K562 (cell line): ENCODE measurements at regions not wholly inside any gene's neighbourhood (a gene's known extent, or its start where the extent isn't known, plus 50 kb on each side); places are given as distances from the start of the nearest gene placed in this dataset.

Experiments
- ATAC-seq: fragments of 200-7000 bp; cut with Tn5 transposase; 3 replicates; pipeline ENCODE4 v1.9.1; 2020; ENCODE audit warnings: moderate library complexity
- BruUV-seq: library from RNA; stranded (reverse); fragments of 400-500 nt; replicated peaks from 2 replicates; lab custom pipeline; 2021; lab: Mats Ljungman, UMichigan
- CTCF ChIA-PET: fragments of 300-600 bp; formaldehyde crosslinking; extraction: SDS; loops from one replicate; lab custom pipeline; 2021; ENCODE audit warnings: low intra/inter-chr PET ratio; lab: Yijun Ruan, JAX
- POLR2A ChIA-PET: fragments of 300-600, 350-650 bp; sonication (Branson Sonifier 250); formaldehyde crosslinking; extraction: SDS; loops from one replicate; lab custom pipeline; 2021; ENCODE audit warnings: antibody characterized with exemption, inconsistent platforms; lab: Yijun Ruan, JAX
- DNase-seq, 4 experiments: peaks; one replicate each; pipeline versions ENCODE4 v3.0.0 to v3.0.0-alpha.2; 2011 to 2018; ENCODE audit warnings: low spot score in 3 of 4, mixed read lengths in 3 of 4; ENCODE audit errors: extremely low read depth in 1 of 4
- FAIRE-seq: peaks from 2 replicates; lab custom pipeline; 2011; peaks lifted over from hg19 to GRCh38; lab: Jason Lieb, UNC
- H2AFZ ChIP-seq: 2 replicates; pipeline ENCODE4 v1.6.0; 2011; ENCODE audit warnings: low read depth, low read length, control low read depth, inconsistent platforms
- H3K27ac ChIP-seq: fragments of 200-600 bp; 3 replicates; pipeline ENCODE4 v1.8.0; 2011; ENCODE audit warnings: low read depth, mild to moderate bottlenecking, control low read depth, inconsistent platforms, low read length, moderate library complexity, mixed read lengths; ENCODE audit errors: extremely low read depth
- H3K27me3 ChIP-seq, 2 experiments: fragments of 300-600 bp in 1 of 2; 2 replicates in 1 of 2; 3 replicates in 1 of 2; pipeline versions ENCODE4 v1.6.0 to v1.8.0; 2011; ENCODE audit warnings: inconsistent platforms in 2 of 2, low read length in 2 of 2, mild to moderate bottlenecking in 1 of 2, mixed read lengths in 1 of 2, moderate library complexity in 1 of 2; ENCODE audit not compliant: control insufficient read depth in 2 of 2, insufficient read depth in 2 of 2
- H3K36me3 ChIP-seq: fragments of 300-600 bp; 3 replicates; pipeline ENCODE4 v1.8.0; 2011; ENCODE audit warnings: mild to moderate bottlenecking, low read length, inconsistent platforms; ENCODE audit not compliant: control insufficient read depth, insufficient read depth
- H3K4me1 ChIP-seq, 2 experiments: fragments of 200-600 bp in 1 of 2; replicated peaks in 1 of 2; 2 replicates in 1 of 2; 3 replicates in 1 of 2; pipeline versions ENCODE4 v1.5.1 to v1.8.0; 2011; ENCODE audit warnings: inconsistent platforms in 2 of 2, low read length in 2 of 2, mild to moderate bottlenecking in 1 of 2, mixed read lengths in 1 of 2, moderate library complexity in 1 of 2; ENCODE audit not compliant: control insufficient read depth in 2 of 2, insufficient read depth in 2 of 2
- H3K4me2 ChIP-seq: 2 replicates; pipeline ENCODE4 v1.6.1; 2011; ENCODE audit warnings: low read length, control low read depth, inconsistent platforms, mixed read lengths; ENCODE audit not compliant: insufficient read depth
- H3K4me3 ChIP-seq: fragments of 200-600 bp; sonication (generic), shearing (Covaris generic); 2 replicates; pipeline ENCODE4 v1.5.1; 2016; ENCODE audit warnings: control low read depth, inconsistent platforms
- H3K79me2 ChIP-seq: fragments of 200-600 bp; 3 replicates; pipeline ENCODE4 v1.8.0; 2011; ENCODE audit warnings: low read length, inconsistent platforms; ENCODE audit not compliant: control insufficient read depth, insufficient read depth
- H3K9ac ChIP-seq, 2 experiments: 2 replicates each; pipeline versions ENCODE4 v1.6.0 to v1.6.1; 2011; ENCODE audit warnings: low read depth in 2 of 2, low read length in 2 of 2, control low read depth in 1 of 2, inconsistent platforms in 1 of 2, mild to moderate bottlenecking in 1 of 2, mixed read lengths in 1 of 2; ENCODE audit not compliant: insufficient read depth in 1 of 2
- H3K9me1 ChIP-seq: one replicate; pipeline ENCODE4 v1.6.0; 2011; ENCODE audit warnings: inconsistent platforms, mild to moderate bottlenecking, low read length, moderate library complexity; ENCODE audit not compliant: control insufficient read depth, insufficient read depth
- H3K9me3 ChIP-seq: replicated peaks from 2 replicates; pipeline ENCODE4 v1.5.1; 2011; ENCODE audit warnings: low read depth, low read length, inconsistent platforms; ENCODE audit not compliant: control insufficient read depth, insufficient read depth
- H4K20me1 ChIP-seq: replicated peaks from 2 replicates; pipeline ENCODE4 v1.6.1; 2011; ENCODE audit warnings: low read length, inconsistent platforms, mixed read lengths; ENCODE audit not compliant: control insufficient read depth, insufficient read depth
- BMI1 ChIP-seq: fragments of 150-350 bp; IDR thresholded peaks from 2 replicates; pipeline ENCODE4 v1.6.1; 2014; ENCODE audit warnings: low read length
- BRCA1 ChIP-seq, 2 experiments: fragments of 450-650 bp in 1 of 2; sonication (generic) in 1 of 2; formaldehyde crosslinking in 1 of 2; IDR thresholded peaks; 2 replicates each; pipeline versions ENCODE4 v1.5.0 to v1.6.1; 2017 to 2020; ENCODE audit warnings: mild to moderate bottlenecking in 1 of 2, missing genetic modification reagents in 1 of 2
- CBFA2T2 ChIP-seq: fragments of 450-650 bp; conservative IDR thresholded peaks from 2 replicates; pipeline ENCODE4 v1.6.1; 2017; ENCODE audit warnings: mild to moderate bottlenecking
- CREM ChIP-seq: IDR thresholded peaks from 2 replicates; pipeline ENCODE4 v1.6.1; 2014; ENCODE audit warnings: antibody characterized with exemption, low read depth
- GATAD2A ChIP-seq: fragments of 450-650 bp; IDR thresholded peaks from 2 replicates; pipeline ENCODE4 v1.6.1; 2017
- HCFC1 ChIP-seq: IDR thresholded peaks from 2 replicates; pipeline ENCODE4 v1.6.1; 2012; ENCODE audit warnings: low read depth, low read length, improper control_type of control experiment
- MCM7 ChIP-seq, 2 experiments: fragments of 450-650 bp; IDR thresholded peaks; 2 replicates each; pipeline ENCODE4 v1.6.1; 2016 to 2018
- MEF2D ChIP-seq: conservative IDR thresholded peaks from 2 replicates; pipeline ENCODE4 v1.6.1; 2016; ENCODE audit warnings: low read depth, missing genetic modification characterization, missing compliant biosample characterization
- NFE2 ChIP-seq: IDR thresholded peaks from 2 replicates; pipeline ENCODE4 v1.6.1; 2014; ENCODE audit warnings: antibody characterized with exemption, low read depth
- RFX5 ChIP-seq: IDR thresholded peaks from 2 replicates; pipeline ENCODE4 v1.6.1; 2011; ENCODE audit warnings: low read depth, mild to moderate bottlenecking, improper control_type of control experiment, low read length
- SAP30 ChIP-seq: fragments of 200-600 bp; sonication (generic); IDR thresholded peaks from 2 replicates; pipeline ENCODE4 v1.6.1; 2012; ENCODE audit warnings: borderline replicate concordance, low read depth, mild to moderate bottlenecking, moderate library complexity, low read length, control low read depth, inconsistent platforms; ENCODE audit not compliant: insufficient read depth, poor library complexity, severe bottlenecking
- SRF ChIP-seq, 2 experiments: fragments of 250-450, 450-650 bp in 1 of 2; sonication (Bioruptor Pico) in 1 of 2; sonication (generic) in 1 of 2; formaldehyde crosslinking; IDR thresholded peaks; 2 replicates each; pipeline versions ENCODE4 v1.5.0 to v1.5.1; 2020 to 2022; ENCODE audit warnings: mild to moderate bottlenecking in 1 of 2, missing genetic modification reagents in 1 of 2
- UBTF ChIP-seq, 2 experiments: IDR thresholded peaks; 2 replicates each; pipeline ENCODE4 v1.6.1; 2012; ENCODE audit warnings: improper control_type of control experiment in 2 of 2, low read depth in 2 of 2, low read length in 2 of 2, borderline replicate concordance in 1 of 2
- USF2 ChIP-seq: sonication (generic); formaldehyde crosslinking; IDR thresholded peaks from 2 replicates; pipeline ENCODE4 v1.5.0; 2020; ENCODE audit warnings: missing genetic modification reagents
- ZHX1 ChIP-seq: fragments of 150-350 bp; conservative IDR thresholded peaks from 2 replicates; pipeline ENCODE4 v1.6.1; 2014; ENCODE audit warnings: low read length
- ZKSCAN1 ChIP-seq: fragments of 150-350 bp; IDR thresholded peaks from 2 replicates; pipeline ENCODE4 v1.6.1; 2016; ENCODE audit warnings: low read depth, low read length
- WGBS: fragments of 100-300 bp; shearing (Covaris generic); methylation state at CpG from one replicate; pipeline ENCODE4 v1.1.6; 2016; ENCODE audit warnings: low coverage, mixed read lengths; ENCODE audit not compliant: insufficient coverage; ENCODE audit errors: missing lambda C conversion rate; 5-methylcytosine and 5-hydroxymethylcytosine counted together
- in situ Hi-C: fragments of 300-500 bp; cut with MboI; formaldehyde crosslinking; loops from 4 replicates; pipeline ENCODE4 v1.15.0; 2018; ENCODE audit warnings: inconsistent platforms, mixed read lengths
- intact Hi-C: fragments of 100-400 bp; cut with micrococcal nuclease; formaldehyde crosslinking; loops from 2 replicates; pipeline ENCODE4 v1.14.2; 2022
- TF ChIP-seq, protein P1 (sequence below): fragments of 250-450 bp; sonication (Bioruptor Pico); IDR thresholded peaks from 2 replicates; pipeline ENCODE4 v1.8.0; 2021; ENCODE audit warnings: mild to moderate bottlenecking, moderate library complexity

DNA sequence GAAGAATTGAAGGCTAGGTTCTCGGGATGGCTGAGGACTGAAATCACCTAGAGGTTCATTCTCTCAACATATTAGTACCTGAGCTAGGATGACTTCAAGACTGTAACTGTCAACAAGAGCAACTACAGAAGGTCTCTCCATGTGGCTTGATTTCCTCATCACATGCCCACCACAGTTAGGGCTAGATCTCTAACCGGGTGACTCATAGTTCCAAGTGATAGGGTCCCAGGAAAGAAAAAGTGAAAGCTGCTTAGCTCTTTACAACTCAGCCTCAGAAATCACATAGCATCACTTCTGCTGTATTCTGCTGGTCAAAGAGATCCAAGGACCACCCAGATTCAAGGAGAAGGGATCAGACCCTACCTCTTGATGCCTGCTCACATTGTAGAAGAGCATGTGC lies 165.4 kb upstream of the AGTR1 start:
- FAIRE-seq (no peak), ATAC-seq (no peak), DNase-seq (no peak)
- Histone ChIP-seq H3K9ac (no peak overlapping the region), H3K4me2 (no peak overlapping the region), H3K9me3 (no peaks in the 10 kb centered on the region; the same call in 1 of the 2 replicates), H3K36me3 (no peaks in the 10 kb centered on the region), H2AFZ (no peak overlapping the region), H3K9me1 (no peaks in the 10 kb centered on the region), H3K4me1 (no peaks in the 10 kb centered on the region), H3K27ac (no peak overlapping the region), H3K79me2 (no peaks in the 10 kb centered on the region), H3K27me3 (no peaks in the 10 kb centered on the region), H4K20me1 (no peaks in the 10 kb centered on the region), H3K4me3 (no peak overlapping the region)
- ChIA-PET CTCF (no interaction called here), POLR2A (no interaction called here)
- BruUV-seq: no TSS peak
- in situ Hi-C loops: no loop called here
- 0% methylated on average over 2 of the region's 2 CpGs for WGBS
- intact Hi-C loops: no loop called here
- no peak for TF ChIP-seq SAP30
- TF ChIP-seq MEF2D: no peak
- TF ChIP-seq USF2 (CRISPR knock-in tag): no peak
- TF ChIP-seq, protein P1, sequence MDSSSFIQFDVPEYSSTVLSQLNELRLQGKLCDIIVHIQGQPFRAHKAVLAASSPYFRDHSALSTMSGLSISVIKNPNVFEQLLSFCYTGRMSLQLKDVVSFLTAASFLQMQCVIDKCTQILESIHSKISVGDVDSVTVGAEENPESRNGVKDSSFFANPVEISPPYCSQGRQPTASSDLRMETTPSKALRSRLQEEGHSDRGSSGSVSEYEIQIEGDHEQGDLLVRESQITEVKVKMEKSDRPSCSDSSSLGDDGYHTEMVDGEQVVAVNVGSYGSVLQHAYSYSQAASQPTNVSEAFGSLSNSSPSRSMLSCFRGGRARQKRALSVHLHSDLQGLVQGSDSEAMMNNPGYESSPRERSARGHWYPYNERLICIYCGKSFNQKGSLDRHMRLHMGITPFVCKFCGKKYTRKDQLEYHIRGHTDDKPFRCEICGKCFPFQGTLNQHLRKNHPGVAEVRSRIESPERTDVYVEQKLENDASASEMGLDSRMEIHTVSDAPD: no peak
- TF ChIP-seq BMI1: no peak
- no peak for TF ChIP-seq CBFA2T2
- no peak for TF ChIP-seq UBTF (IDR thresholded peaks at IDR 0.05; ENCODE audit: borderline replicate concordance in 1 of 2, low read depth in 2 of 2, low read length in 2 of 2)
- no peak for TF ChIP-seq GATAD2A
- no peak for TF ChIP-seq SRF (CRISPR knock-in tag; IDR thresholded peaks at IDR 0.05)
- TF ChIP-seq BRCA1 (IDR thresholded peaks at IDR 0.05): no peak
- TF ChIP-seq BRCA1 (CRISPR knock-in tag; IDR thresholded peaks at IDR 0.05): no peak
- no peak for TF ChIP-seq RFX5
- no peak for TF ChIP-seq NFE2
- no peak for TF ChIP-seq CREM
- TF ChIP-seq HCFC1: no peak
- TF ChIP-seq ZKSCAN1: no peak
- no peak for TF ChIP-seq MCM7 (IDR thresholded peaks at IDR 0.05)
- TF ChIP-seq ZHX1: no peak
